Mesothelial cell of epicardium (in vitro differentiated cells): ENCODE measurements at regions not wholly inside any gene's neighbourhood (a gene's known extent, or its start where the extent isn't known, plus 50 kb on each side); places are given as distances from the start of the nearest gene placed in this dataset.
"Not testable (repeated sequence)": the region's sequence is repeated elsewhere in the genome, so short reads cannot be mapped to it uniquely, and the experiment has no call there.

Experiments used
- DNase-seq, 2 experiments: peaks; one replicate each; pipeline ENCODE4 v3.0.0; 2021; ENCODE audit warnings: low spot score in 2 of 2; ENCODE audit not compliant: unreplicated experiment in 2 of 2
- H3K27ac Mint-ChIP-seq: 2 replicates; pipeline ENCODE4 v1.8.0; 2021; ENCODE audit warnings: mixed read lengths
- H3K27me3 Mint-ChIP-seq: 2 replicates; pipeline ENCODE4 v1.8.0; 2021; ENCODE audit warnings: low read depth, mixed read lengths
- H3K36me3 Mint-ChIP-seq: 2 replicates; pipeline ENCODE4 v1.8.0; 2021; ENCODE audit warnings: mixed read lengths
- H3K4me1 Mint-ChIP-seq: 2 replicates; pipeline ENCODE4 v1.8.0; 2021; ENCODE audit warnings: mixed read lengths
- H3K4me3 Mint-ChIP-seq: 2 replicates; pipeline ENCODE4 v1.8.0; 2021; ENCODE audit warnings: mild to moderate bottlenecking, moderate library complexity, mixed read lengths
- H3K9me3 Mint-ChIP-seq: 2 replicates; pipeline ENCODE4 v1.8.0; 2021; ENCODE audit warnings: mixed read lengths
- TF ChIP-seq, protein P1 (sequence below): fragments of 200-600 bp; sonication (generic); IDR thresholded peaks from one replicate; pipeline ENCODE4 v1.5.0; 2021; ENCODE audit warnings: antibody characterized with exemption; ENCODE audit not compliant: unreplicated experiment

DNA sequence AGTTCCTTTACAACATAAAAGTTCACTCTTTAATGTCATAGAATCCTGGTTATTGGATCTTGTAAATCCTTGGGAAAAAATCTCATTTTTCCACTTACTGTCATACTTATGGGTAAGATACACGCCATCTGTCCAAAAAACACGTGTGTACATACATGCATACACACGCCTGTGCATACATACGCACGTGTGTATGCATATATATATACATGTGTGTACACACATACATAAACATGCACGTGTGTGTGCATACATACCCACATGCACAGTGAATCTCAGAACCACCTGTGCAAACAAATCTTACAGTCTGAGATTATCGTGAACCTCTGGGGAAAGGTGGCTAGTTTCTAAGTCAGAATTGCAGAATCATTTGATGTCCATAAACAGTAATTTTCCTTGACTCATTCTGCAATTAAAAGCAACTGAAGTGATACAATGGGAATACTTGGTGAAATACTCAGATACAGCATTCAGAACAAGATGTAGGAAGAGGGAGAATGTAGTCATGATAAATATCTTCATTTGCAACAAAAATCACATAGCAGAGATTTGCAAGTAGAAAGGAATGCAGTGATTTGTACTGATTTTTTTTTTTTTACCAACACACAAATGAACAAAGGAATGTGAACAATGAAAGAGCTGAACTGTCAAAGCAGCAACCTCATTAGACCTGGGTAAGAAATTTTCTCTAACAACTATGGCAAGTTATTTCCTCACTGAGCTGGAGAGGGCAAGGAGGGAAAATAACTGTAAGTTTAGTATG, 160.6 kb upstream of the POU1F1 start:
- H3K27ac Mint-ChIP-seq = no peak overlapping the region
- H3K9me3 Mint-ChIP-seq = no peaks in the 10 kb centered on the region
- H3K36me3 Mint-ChIP-seq = no peaks in the 10 kb centered on the region
- no peak overlapping the region for H3K4me3 Mint-ChIP-seq
- H3K27me3 Mint-ChIP-seq = no peaks in the 10 kb centered on the region
- H3K4me1 Mint-ChIP-seq = peaks cover 11% of the 10 kb centered on the region
- no peak for DNase-seq
- TF ChIP-seq, protein P1, sequence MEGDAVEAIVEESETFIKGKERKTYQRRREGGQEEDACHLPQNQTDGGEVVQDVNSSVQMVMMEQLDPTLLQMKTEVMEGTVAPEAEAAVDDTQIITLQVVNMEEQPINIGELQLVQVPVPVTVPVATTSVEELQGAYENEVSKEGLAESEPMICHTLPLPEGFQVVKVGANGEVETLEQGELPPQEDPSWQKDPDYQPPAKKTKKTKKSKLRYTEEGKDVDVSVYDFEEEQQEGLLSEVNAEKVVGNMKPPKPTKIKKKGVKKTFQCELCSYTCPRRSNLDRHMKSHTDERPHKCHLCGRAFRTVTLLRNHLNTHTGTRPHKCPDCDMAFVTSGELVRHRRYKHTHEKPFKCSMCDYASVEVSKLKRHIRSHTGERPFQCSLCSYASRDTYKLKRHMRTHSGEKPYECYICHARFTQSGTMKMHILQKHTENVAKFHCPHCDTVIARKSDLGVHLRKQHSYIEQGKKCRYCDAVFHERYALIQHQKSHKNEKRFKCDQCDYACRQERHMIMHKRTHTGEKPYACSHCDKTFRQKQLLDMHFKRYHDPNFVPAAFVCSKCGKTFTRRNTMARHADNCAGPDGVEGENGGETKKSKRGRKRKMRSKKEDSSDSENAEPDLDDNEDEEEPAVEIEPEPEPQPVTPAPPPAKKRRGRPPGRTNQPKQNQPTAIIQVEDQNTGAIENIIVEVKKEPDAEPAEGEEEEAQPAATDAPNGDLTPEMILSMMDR = no peak

DNA sequence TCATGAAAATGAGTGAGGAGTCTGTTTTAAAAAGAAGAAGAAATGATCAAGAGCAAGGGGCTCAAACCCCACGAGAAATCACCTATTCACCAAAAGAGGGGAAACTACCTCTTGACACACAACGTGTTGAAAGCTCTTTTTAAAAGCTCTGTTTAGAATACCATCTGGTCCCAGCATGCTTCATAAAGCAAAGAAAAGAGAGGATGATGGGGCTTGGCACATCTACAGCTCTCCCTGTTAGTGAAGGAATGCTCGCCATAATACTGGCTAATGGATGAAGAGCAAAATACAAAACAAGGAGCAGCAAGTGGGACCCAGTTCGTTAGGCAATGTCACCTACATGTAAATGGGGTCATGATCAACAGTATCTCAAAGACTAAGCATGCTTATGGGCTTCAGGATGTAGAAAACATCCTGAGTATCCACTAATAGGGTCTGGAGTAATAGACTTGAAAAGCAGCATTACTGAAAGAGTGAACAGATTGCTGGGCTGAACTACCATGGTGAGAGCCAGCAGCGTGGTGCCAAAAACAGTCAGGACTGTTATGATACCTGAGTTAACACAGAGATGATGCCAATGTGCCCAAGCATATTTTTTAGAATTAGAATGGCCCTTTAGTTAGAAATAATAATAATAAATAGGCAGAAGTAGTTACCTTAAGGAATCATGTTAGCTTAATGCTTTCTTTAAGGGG, 159.7 kb upstream of the POU1F1 start:
- DNase-seq = no peak
- H3K27me3 Mint-ChIP-seq = no peaks in the 10 kb centered on the region

DNA sequence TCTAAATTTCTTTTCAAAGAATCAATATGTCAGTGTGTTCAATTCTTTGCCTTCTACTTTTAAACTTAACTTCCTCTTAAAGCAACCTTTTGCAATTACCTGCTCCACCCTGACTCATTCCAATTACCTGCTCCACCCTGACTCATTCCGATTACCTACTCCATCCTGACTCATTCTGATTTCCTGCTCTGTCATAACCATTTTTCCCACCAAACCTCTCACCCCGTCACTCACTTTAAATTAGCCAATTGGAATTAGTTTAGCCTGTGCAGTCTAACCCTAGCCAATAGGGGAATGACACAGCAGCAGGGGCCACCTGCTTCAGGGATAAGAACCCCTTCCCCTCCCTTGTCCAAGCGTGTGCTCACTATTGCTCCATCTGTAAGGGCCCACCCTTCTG, 157.1 kb upstream of the POU1F1 start:
- not testable (repeated sequence) for H3K27me3 Mint-ChIP-seq, H3K27ac Mint-ChIP-seq, H3K4me3 Mint-ChIP-seq, DNase-seq, H3K36me3 Mint-ChIP-seq
- Mint-ChIP-seq H3K4me1 (peaks cover 11% of the 10 kb centered on the region), H3K9me3 (peaks cover 12% of the 10 kb centered on the region)

More for the DNA sequence above, 159.7 kb upstream of the POU1F1 start:
- H3K36me3 Mint-ChIP-seq = no peaks in the 10 kb centered on the region
- no peak overlapping the region for H3K27ac Mint-ChIP-seq
- H3K9me3 Mint-ChIP-seq = no peaks in the 10 kb centered on the region
- no peak overlapping the region for H3K4me3 Mint-ChIP-seq
- H3K4me1 Mint-ChIP-seq = peaks cover 11% of the 10 kb centered on the region
- TF ChIP-seq, protein P1 = no peak

DNA sequence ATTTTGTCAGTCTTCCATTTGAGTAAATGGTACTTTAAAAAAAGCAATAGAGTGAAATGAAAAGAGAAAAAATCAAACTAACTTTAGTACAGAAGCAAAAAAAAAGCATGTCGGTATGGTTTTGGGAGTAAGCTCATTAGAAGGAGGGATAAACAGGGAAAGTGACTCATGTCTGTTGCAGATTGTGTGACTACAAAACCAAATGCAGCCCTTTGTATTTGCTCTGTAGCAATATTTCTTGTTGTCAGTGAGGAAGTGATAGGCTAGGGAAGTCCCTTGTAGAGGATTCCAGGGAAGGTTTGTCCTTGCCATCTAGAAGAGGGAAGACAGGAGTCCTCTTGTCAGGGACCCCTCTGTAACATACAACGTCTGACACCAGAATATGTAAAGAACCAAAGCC, 150.5 kb upstream of the POU1F1 start:
- H3K36me3 Mint-ChIP-seq = no peaks in the 10 kb centered on the region
- H3K9me3 Mint-ChIP-seq = peaks cover 17% of the 10 kb centered on the region
- H3K4me1 Mint-ChIP-seq = no peaks in the 10 kb centered on the region
- TF ChIP-seq, protein P1 = no peak
- no peak overlapping the region for H3K27ac Mint-ChIP-seq
- DNase-seq = no peak
- no peak overlapping the region for H3K4me3 Mint-ChIP-seq
- no peaks in the 10 kb centered on the region for H3K27me3 Mint-ChIP-seq

GRCh38 chr3:87425056-87425455, 148.7 kb upstream of the POU1F1 start:
- H3K9me3 Mint-ChIP-seq = peaks cover 11% of the 10 kb centered on the region
- H3K4me3 Mint-ChIP-seq = no peak overlapping the region
- DNase-seq = no peak
- no peaks in the 10 kb centered on the region for H3K27me3 Mint-ChIP-seq
- H3K27ac Mint-ChIP-seq = no peak overlapping the region
- TF ChIP-seq, protein P1 = no peak
- H3K36me3 Mint-ChIP-seq = no peaks in the 10 kb centered on the region
- H3K4me1 Mint-ChIP-seq = no peaks in the 10 kb centered on the region

GRCh38 chr3:87423336-87423735, 147.0 kb upstream of the POU1F1 start:
- peaks cover 4% of the 10 kb centered on the region for H3K9me3 Mint-ChIP-seq
- no peak overlapping the region for H3K27ac Mint-ChIP-seq
- H3K36me3 Mint-ChIP-seq = no peaks in the 10 kb centered on the region
- DNase-seq = no peak
- no peak overlapping the region for H3K4me3 Mint-ChIP-seq
- no peaks in the 10 kb centered on the region for H3K27me3 Mint-ChIP-seq
- TF ChIP-seq, protein P1 = no peak
- no peaks in the 10 kb centered on the region for H3K4me1 Mint-ChIP-seq
